ENCODE measurements at regions not wholly inside any gene's neighbourhood (a gene's known extent, or its start where the extent isn't known, plus 50 kb on each side); places are given as distances from the start of the nearest gene placed in this dataset.

GRCh38 chr5:7053528-7054209 is 340.4 kb downstream of the TENT4A start:
- no peak for TF ChIP-seq CTCF (IDR thresholded peaks at IDR 0.05; ENCODE audit: unreplicated experiment in 3 of 3)
- Mint-ChIP-seq H3K4me1 (peaks cover 11% of the 10 kb centered on the region), H3K27ac (no peak overlapping the region), H3K27me3 (ENCODE audit: low read depth) (peaks cover 5% of the 10 kb centered on the region), H3K9me3 (peaks cover 9% of the 10 kb centered on the region), H3K4me3 (no peak overlapping the region), H3K36me3 (ENCODE audit: low read depth) (peaks cover 4% of the 10 kb centered on the region)

GRCh38 chr5:7066471-7067235 is 329.3 kb upstream of the ADCY2 start:
- Mint-ChIP-seq H3K27me3 (ENCODE audit: low read depth) (peaks cover 10% of the 10 kb centered on the region), H3K27ac (no peak overlapping the region), H3K4me1 (peaks cover 4% of the 10 kb centered on the region), H3K4me3 (no peak overlapping the region), H3K9me3 (no peaks in the 10 kb centered on the region), H3K36me3 (ENCODE audit: low read depth) (no peaks in the 10 kb centered on the region)
- no peak for TF ChIP-seq CTCF (IDR thresholded peaks at IDR 0.05; ENCODE audit: unreplicated experiment in 3 of 3)

GRCh38 chr5:7068156-7068555 is 327.8 kb upstream of the ADCY2 start:
- Mint-ChIP-seq H3K4me1 (peaks cover 4% of the 10 kb centered on the region), H3K27me3 (ENCODE audit: low read depth) (peaks cover 8% of the 10 kb centered on the region), H3K4me3 (no peak overlapping the region), H3K27ac (no peak overlapping the region), H3K9me3 (no peaks in the 10 kb centered on the region), H3K36me3 (ENCODE audit: low read depth) (no peaks in the 10 kb centered on the region)
- TF ChIP-seq CTCF (IDR thresholded peaks at IDR 0.05; ENCODE audit: unreplicated experiment in 3 of 3), result no peak

GRCh38 chr5:7068899-7069298 is 327.0 kb upstream of the ADCY2 start:
- Mint-ChIP-seq H3K27me3 (ENCODE audit: low read depth) (peaks cover 8% of the 10 kb centered on the region), H3K9me3 (no peaks in the 10 kb centered on the region), H3K4me3 (no peak overlapping the region), H3K27ac (no peak overlapping the region), H3K36me3 (ENCODE audit: low read depth) (no peaks in the 10 kb centered on the region), H3K4me1 (peaks cover 4% of the 10 kb centered on the region)
- no peak for TF ChIP-seq CTCF (IDR thresholded peaks at IDR 0.05; ENCODE audit: unreplicated experiment in 3 of 3)

GRCh38 chr5:7072188-7072587 is 323.8 kb upstream of the ADCY2 start:
- no peaks in the 10 kb centered on the region for H3K36me3 Mint-ChIP-seq (ENCODE audit: low read depth)
- H3K27ac Mint-ChIP-seq, result no peak overlapping the region
- TF ChIP-seq CTCF (IDR thresholded peaks at IDR 0.05; ENCODE audit: unreplicated experiment in 3 of 3), result no peak
- no peaks in the 10 kb centered on the region for H3K9me3 Mint-ChIP-seq
- peaks cover 8% of the 10 kb centered on the region for H3K27me3 Mint-ChIP-seq (ENCODE audit: low read depth)
- H3K4me3 Mint-ChIP-seq, result no peak overlapping the region
- peaks cover 4% of the 10 kb centered on the region for H3K4me1 Mint-ChIP-seq

Data from nephron (organoid).